MM.1S (cell line): ENCODE measurements at regions not wholly inside any gene's neighbourhood (a gene's known extent, or its start where the extent isn't known, plus 50 kb on each side); places are given as distances from the start of the nearest gene placed in this dataset.

Experiments
- DNase-seq: peaks from one replicate; pipeline ENCODE4 v3.0.0-alpha.2; 2015
- H2AFZ ChIP-seq: fragments of 300-600 bp; sonication (generic); 2 replicates; pipeline ENCODE4 v1.6.0; 2016; ENCODE audit warnings: antibody characterized with exemption, low read length
- H3F3A ChIP-seq: fragments of 300-600 bp; sonication (generic); 2 replicates; pipeline ENCODE4 v1.6.1; 2016; ENCODE audit warnings: mild to moderate bottlenecking, antibody characterized with exemption, low read length, moderate library complexity, mixed read lengths; ENCODE audit not compliant: insufficient read depth
- H3K27ac ChIP-seq: fragments of 300-600 bp; sonication (generic); 2 replicates; pipeline ENCODE4 v1.5.1; 2016; ENCODE audit warnings: mild to moderate bottlenecking, low read length
- H3K27me3 ChIP-seq: fragments of 300-600 bp; sonication (generic); replicated peaks from 2 replicates; pipeline ENCODE4 v1.6.0; 2016; ENCODE audit warnings: low read length; ENCODE audit not compliant: insufficient read depth
- H3K36me3 ChIP-seq: fragments of 300-600 bp; sonication (generic); replicated peaks from 2 replicates; pipeline ENCODE4 v1.6.1; 2016; ENCODE audit warnings: mild to moderate bottlenecking, low read length, mixed read lengths; ENCODE audit not compliant: insufficient read depth
- H3K4me1 ChIP-seq: fragments of 300-600 bp; sonication (generic); 2 replicates; pipeline ENCODE4 v1.6.1; 2016; ENCODE audit warnings: low read length, mixed read lengths
- H3K4me2 ChIP-seq: fragments of 300-600 bp; sonication (generic); 2 replicates; pipeline ENCODE4 v1.6.0; 2016; ENCODE audit warnings: low read depth, low read length
- H3K4me3 ChIP-seq: fragments of 300-600 bp; sonication (generic); 2 replicates; pipeline ENCODE4 v1.5.1; 2016; ENCODE audit warnings: low read length, mixed read lengths
- H3K79me2 ChIP-seq: fragments of 300-600 bp; sonication (generic); 2 replicates; pipeline ENCODE4 v1.6.1; 2016; ENCODE audit warnings: mixed run types, low read length, mixed read lengths
- H3K9ac ChIP-seq: fragments of 300-600 bp; sonication (generic); 2 replicates; pipeline ENCODE4 v1.6.1; 2016; ENCODE audit warnings: low read length, mixed read lengths
- H3K9me2 ChIP-seq: fragments of 300-600 bp; sonication (generic); replicated peaks from 2 replicates; pipeline ENCODE4 v1.6.1; 2016; ENCODE audit warnings: mild to moderate bottlenecking, low read length, mixed read lengths; ENCODE audit not compliant: insufficient read depth
- H3K9me3 ChIP-seq: fragments of 300-600 bp; sonication (generic); replicated peaks from 2 replicates; pipeline ENCODE4 v1.6.1; 2016; ENCODE audit warnings: mild to moderate bottlenecking, low read length, mixed read lengths; ENCODE audit not compliant: insufficient read depth
- H4K20me1 ChIP-seq: fragments of 300-600 bp; sonication (generic); 2 replicates; pipeline ENCODE4 v1.6.1; 2016; ENCODE audit warnings: mild to moderate bottlenecking, low read length, moderate library complexity, mixed read lengths; ENCODE audit not compliant: insufficient read depth
- CTCF ChIP-seq: fragments of 300-600 bp; sonication (generic); IDR thresholded peaks from 2 replicates; pipeline ENCODE4 v1.5.1; 2016; ENCODE audit warnings: antibody characterized with exemption, low read length, mixed read lengths
- EZH2 ChIP-seq: fragments of 300-600 bp; sonication (generic); optimal IDR thresholded peaks from 2 replicates; pipeline ENCODE3; 2017; ENCODE audit warnings: low read depth, mild to moderate bottlenecking, antibody characterized with exemption, low read length, mixed read lengths
- EZH2phosphoT487 ChIP-seq: fragments of 300-600 bp; sonication (generic); IDR thresholded peaks from 2 replicates; pipeline ENCODE4 v1.6.1; 2018; ENCODE audit warnings: antibody characterized with exemption, low read length

- H3K4me1 ChIP-seq: peaks cover 12% of the 10 kb centered on the region
- H3K4me2 ChIP-seq: no peak overlapping the region
- H3K36me3 ChIP-seq: no peaks in the 10 kb centered on the region
- peak; percentile 62 for DNase-seq
- no peak overlapping the region for H3K27ac ChIP-seq
- no peak overlapping the region for H3K4me3 ChIP-seq
- no peak overlapping the region for H3K9ac ChIP-seq
- no peaks in the 10 kb centered on the region for H3K9me3 ChIP-seq
- no peaks in the 10 kb centered on the region for H3K9me2 ChIP-seq
- H3K27me3 ChIP-seq: no peaks in the 10 kb centered on the region
- no peaks in the 10 kb centered on the region for H3F3A ChIP-seq
- TF ChIP-seq CTCF (peak; percentile 65), EZH2 (no peak)
- H2AFZ ChIP-seq: 0 out of 2 replicates have a peak overlapping the region, but pooled peaks have one; percentile 9
- H3K79me2 ChIP-seq: no peaks in the 10 kb centered on the region
- no peaks in the 10 kb centered on the region for H4K20me1 ChIP-seq
Observed at GRCh38 chrX:46381630-46382029, 163.6 kb downstream of the ZNF674 start.

GRCh38 chrX:46380148-46380752 lies 165.0 kb downstream of the ZNF674 start:
- no peak overlapping the region for H3K9ac ChIP-seq
- no peaks in the 10 kb centered on the region for H3K9me2 ChIP-seq
- H2AFZ ChIP-seq: peak overlapping the region; percentile 48; the same call in 1 of the 2 replicates
- H3K79me2 ChIP-seq: no peaks in the 10 kb centered on the region
- no peak overlapping the region for H3K27ac ChIP-seq
- peak overlapping the region; percentile 47; the same call in 1 of the 2 replicates for H3K4me2 ChIP-seq
- no peaks in the 10 kb centered on the region for H3F3A ChIP-seq
- DNase-seq: peak; percentile 14
- H3K4me1 ChIP-seq: peaks cover 12% of the 10 kb centered on the region
- H3K27me3 ChIP-seq: no peaks in the 10 kb centered on the region
- peak overlapping the region; percentile 37; the same call in 1 of the 2 replicates for H3K4me3 ChIP-seq
- no peaks in the 10 kb centered on the region for H4K20me1 ChIP-seq
- no peaks in the 10 kb centered on the region for H3K36me3 ChIP-seq
- H3K9me3 ChIP-seq: no peaks in the 10 kb centered on the region
- TF ChIP-seq EZH2 (no peak), EZH2phosphoT487 (no peak), CTCF (no peak)

- Histone ChIP-seq H3F3A (no peaks in the 10 kb centered on the region), H3K36me3 (no peaks in the 10 kb centered on the region), H4K20me1 (no peaks in the 10 kb centered on the region), H3K27ac (no peak overlapping the region), H2AFZ (no peak overlapping the region), H3K4me3 (no peak overlapping the region), H3K4me2 (no peak overlapping the region), H3K4me1 (peaks cover 9% of the 10 kb centered on the region), H3K79me2 (no peaks in the 10 kb centered on the region), H3K27me3 (no peaks in the 10 kb centered on the region), H3K9me2 (no peaks in the 10 kb centered on the region), H3K9me3 (no peaks in the 10 kb centered on the region), H3K9ac (no peak overlapping the region)
- TF ChIP-seq CTCF: peak; percentile 27
- TF ChIP-seq EZH2: no peak
- peak; percentile 31 for DNase-seq
Observed at GRCh38 chrX:46376246-46376885, 168.9 kb downstream of the ZNF674 start.
